Uterus (tissue), 2 donors: ENCODE measurements at regions not wholly inside any gene's neighbourhood (a gene's known extent, or its start where the extent isn't known, plus 50 kb on each side); places are given as distances from the start of the nearest gene placed in this dataset.

ENCODE experiments used
- CTCF ChIP-seq, 4 experiments: fragments of 200-600 bp in 2 of 4; fragments of 450-650 bp in 2 of 4; sonication (generic) in 2 of 4; IDR thresholded peaks; one replicate each; pipeline ENCODE4 v1.5.1; 2016 to 2019; ENCODE audit warnings: antibody characterized with exemption in 4 of 4, mild to moderate bottlenecking in 2 of 4, moderate library complexity in 1 of 4
- POLR2A ChIP-seq, 2 donors: fragments of 450-650 bp; IDR thresholded peaks; one replicate each; pipeline ENCODE4 v1.6.1; 2016; ENCODE audit warnings: antibody characterized with exemption in 2 of 2, mild to moderate bottlenecking in 1 of 2, moderate library complexity in 1 of 2

- TF ChIP-seq CTCF (IDR thresholded peaks at IDR 0.05) (no peak), POLR2A (IDR thresholded peaks at IDR 0.05) (no peak)
These were observed 288.6 kb upstream of the CNTN6 start for GRCh38 chr3:804211-804610.
